Stimulated activated CD4-positive, alpha-beta T cell treated with anti-CD3 and anti-CD28 coated beads, Interleukin-15, amount 100 ng/mL, for 1 hour (primary cell): ENCODE measurements at regions not wholly inside any gene's neighbourhood (a gene's known extent, or its start where the extent isn't known, plus 50 kb on each side); places are given as distances from the start of the nearest gene placed in this dataset.

Source experiments
- DNase-seq, 2 donors: peaks; one replicate each; pipeline ENCODE4 v3.0.0-alpha.2; 2020; ENCODE audit warnings: low read depth in 1 of 2, low spot score in 1 of 2

DNA sequence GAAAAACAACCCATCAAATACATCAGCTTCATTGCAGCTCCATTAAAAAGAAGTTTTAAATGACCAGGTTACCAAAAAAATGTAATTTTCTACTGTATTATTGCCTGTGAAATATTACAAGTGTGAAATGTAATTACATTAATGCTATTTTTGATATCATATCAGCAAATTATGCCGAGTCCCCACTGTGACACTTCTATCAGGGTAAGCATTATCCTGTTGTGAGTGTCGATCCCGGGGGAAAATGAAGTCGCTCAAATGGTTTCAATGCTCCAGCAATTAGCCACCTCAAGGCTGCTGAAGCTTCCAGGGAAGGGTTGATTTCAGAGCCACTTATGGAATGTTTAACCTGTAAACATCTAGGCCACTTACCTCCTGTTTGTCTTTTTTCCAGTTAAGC lies 70.4 kb downstream of the RCN1 start:
- no peak for DNase-seq

DNA sequence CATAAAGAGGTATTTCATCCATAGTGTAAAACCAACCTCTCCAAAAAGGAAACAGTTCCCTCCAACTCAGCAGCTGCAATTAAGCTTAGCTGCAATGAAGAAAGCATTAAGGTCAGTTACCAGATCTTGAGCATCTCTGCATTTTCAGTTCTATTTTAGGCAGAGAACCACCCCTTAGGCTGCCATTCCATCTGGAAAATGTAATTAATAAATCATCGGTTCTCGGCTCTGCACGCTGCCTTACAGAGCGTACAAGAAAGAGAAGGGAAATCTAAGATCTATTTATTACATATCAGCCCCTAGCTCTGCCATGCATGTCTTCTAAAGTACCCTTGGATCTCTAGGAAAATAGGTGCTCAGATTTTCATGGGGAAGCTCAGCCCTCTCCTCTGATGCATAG lies 71.5 kb downstream of the RCN1 start:
- DNase-seq = no peak

GRCh38 chr11:32162906-32163305 lies 72.0 kb downstream of the RCN1 start:
- no peak for DNase-seq

GRCh38 chr11:32163557-32163956 lies 72.7 kb downstream of the RCN1 start:
- no peak for DNase-seq

DNA sequence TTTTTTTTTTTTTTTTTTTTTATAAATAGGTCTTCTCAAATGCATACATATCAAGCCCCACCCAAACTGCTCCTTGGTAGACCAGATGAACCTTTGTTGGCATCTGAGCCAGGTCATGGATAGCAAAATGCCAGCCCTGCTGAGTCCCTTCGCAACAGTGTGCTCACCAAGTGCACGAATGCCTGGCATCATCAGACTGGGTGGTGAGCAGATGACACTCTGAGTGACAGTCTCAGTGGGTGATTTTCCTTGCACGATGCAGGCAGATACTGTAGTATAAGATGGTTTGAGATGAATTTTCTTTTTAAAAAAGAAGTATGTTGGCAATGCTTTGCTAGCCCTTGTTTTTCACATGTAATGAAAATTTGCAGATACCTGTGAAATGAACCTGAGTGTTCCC lies 74.0 kb downstream of the RCN1 start:
- no peak for DNase-seq

DNA sequence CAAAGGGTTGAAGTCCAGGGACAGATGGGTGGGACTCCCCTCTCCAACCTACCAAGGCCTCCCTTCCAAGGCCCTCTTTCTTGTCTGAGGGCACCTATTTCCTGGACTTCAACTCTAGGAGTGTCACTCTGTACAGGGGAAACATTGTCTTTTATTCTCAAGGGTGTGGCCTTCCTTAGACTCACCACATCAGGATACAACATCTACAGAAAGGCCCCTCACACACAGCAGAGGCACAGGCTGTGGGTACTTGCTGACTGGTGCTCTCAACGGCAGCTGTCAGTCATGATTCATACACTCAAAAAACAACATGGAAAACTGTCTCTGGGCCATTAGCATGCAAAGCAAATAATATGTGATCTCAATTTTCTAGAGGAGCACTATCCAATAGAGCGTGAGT lies 78.0 kb downstream of the RCN1 start:
- DNase-seq = no peak

DNA sequence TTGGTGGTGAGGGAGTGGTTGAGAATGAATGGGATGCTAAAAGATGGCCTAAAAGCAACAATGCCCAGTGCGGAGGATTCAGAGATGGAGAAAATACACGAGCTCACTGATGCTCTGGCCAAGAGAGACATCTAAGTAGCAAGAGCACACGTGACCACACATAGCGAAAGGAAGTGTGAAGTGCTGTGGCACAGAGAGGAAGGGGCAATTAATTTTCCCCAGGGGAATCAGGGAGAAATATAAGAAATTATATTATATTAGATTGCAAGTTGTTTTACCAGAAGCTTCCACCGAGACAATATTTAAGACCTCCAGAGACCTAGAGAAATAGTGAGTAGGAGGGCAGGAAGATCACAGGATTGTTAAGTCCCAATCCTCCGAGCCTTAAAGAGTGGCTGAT lies 80.6 kb downstream of the RCN1 start:
- DNase-seq = no peak

DNA sequence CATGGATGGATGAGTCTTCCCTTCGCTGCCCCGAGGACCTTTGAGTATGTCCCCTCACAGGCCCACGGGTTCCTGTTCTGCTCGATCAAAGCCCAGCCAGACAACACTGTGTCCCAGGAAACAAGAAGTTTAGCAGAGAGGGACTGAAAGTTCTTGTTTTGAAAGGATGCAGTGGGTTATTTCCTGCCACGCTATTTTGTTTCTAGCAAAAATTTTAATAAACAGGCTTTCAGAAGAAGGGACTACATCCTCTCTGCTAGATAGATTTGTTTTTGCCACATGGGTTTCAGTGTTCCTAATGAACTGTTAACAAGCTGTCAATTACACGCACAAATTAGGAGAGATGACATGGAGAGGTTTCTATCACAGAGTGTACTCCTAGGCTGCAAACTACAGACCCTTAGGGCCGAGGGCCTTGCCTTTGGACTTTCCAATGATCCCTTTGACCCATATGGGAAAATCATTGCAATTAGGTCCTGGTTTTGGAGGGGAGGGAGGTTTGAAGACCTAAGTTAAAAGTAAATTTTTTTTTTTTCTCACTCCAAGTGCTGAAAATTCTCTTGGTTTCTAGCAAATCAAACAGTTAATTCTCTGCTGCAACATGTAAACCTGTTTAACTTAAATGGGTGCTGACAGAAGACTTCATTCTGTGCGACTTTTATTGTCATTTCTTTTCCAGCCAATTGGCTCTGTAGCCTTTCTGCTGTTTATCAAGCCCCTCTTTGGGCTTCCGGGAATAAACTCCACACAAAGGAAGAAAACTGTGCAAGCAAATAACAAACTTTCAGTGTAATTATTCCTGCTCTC lies 81.4 kb downstream of the RCN1 start:
- no peak for DNase-seq

DNA sequence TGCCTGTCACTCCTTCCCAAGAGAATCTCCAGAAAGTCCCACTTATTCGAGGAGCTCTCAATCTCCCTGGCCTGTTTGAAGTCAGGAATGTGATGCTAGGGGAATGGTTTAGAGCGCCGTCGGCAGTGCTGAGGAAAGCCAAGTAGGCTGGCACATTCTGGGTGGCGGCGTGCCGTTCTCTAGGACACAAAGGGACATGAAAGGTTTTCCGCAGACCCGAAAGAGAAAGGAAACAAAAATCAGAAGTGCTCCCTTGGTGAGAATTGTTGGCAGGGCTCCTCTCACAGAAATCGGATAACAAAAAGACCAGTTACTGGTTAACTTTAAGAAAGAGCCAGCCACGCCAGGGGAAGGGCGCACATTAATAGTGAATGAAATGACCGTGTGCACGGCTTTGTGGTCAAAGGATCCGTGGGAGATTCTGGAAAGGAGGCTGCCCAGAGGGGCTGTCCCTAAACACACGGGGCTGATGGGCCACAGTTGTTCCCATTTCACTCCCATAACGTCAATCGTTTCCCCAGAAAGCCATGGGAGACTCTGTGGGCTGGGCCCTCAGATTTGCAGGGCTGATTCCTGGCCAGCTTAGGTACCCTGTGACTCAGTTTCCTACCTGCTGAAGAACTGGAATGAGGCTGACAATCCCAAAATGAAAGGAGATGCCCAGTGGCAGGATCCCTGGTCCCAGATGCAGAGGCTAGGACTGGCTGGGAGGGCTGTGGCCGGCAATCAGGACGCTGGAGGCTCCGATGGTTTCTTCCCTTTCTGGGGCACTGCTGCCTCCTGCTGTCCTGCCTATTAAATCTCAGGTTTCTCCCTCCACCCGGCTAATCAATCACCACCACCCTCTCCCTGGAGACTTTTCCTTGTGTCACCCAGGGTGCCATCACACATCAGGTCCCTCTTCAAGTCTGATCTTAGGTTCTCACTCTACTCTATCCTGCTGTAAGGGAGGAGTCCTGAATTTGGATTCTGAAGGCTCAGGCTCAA lies 82.3 kb downstream of the RCN1 start:
- DNase-seq = peak in 1 of 2 donors; percentile 10

DNA sequence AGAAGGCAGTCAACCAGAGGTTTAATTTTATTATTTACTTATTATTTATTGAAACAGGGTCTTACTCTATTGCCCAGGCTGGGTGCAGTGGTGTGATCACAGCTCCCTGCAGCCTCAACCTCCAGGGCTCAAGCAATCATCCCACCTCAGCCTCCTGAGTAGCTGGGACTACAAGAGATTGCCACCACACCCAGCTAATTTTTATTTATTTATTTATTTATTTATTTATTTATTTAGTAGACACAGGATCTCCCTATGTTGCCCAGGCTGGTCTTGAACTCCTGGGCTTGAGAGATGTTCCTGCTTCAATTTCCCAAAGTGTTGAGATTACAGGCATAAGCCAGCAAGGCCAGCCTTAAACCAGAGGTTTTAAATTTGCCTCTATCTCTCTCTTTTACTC lies 83.1 kb downstream of the RCN1 start:
- DNase-seq = no peak

DNA sequence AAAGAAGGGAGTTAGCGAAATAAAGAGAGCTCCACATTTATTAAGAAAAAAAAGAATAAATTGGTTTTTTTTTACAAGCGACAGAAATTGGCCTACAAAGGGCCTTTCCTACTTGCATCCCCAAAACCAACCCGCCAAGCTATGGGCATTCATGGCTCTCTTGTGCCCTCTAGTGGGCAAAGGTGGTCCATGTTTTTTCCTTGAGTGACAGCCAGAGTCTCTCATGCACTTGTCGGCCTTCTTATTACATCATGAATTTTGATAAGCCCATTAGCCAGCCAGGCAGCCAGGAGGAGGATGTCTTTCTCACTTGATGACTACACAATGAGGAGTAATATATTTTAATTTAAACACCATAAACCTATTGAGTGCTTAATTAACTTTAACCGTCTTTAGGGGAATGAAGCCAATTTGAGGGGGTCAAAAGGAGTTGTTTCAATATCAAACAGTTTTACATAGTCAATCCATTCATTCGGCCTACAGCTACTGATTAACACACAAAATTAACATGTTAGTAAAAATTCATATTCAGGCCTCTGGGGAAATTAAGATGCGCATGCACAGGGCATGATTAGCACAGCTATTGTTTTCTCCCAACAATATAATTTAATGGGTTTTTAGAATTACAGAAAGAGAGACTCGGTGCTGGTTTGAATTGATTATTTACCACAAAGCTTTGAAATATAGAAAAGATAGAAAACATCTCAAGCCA lies 85.5 kb downstream of the RCN1 start:
- DNase-seq = peak; percentile 42 to 47

- no peak for DNase-seq
Observed at GRCh38 chr11:32178692-32179091, 87.8 kb downstream of the RCN1 start.

GRCh38 chr11:32183512-32183911 lies 92.6 kb downstream of the RCN1 start:
- no peak for DNase-seq

- DNase-seq = no peak
Observed at GRCh38 chr11:32184041-32184722, 93.3 kb downstream of the RCN1 start.

DNA sequence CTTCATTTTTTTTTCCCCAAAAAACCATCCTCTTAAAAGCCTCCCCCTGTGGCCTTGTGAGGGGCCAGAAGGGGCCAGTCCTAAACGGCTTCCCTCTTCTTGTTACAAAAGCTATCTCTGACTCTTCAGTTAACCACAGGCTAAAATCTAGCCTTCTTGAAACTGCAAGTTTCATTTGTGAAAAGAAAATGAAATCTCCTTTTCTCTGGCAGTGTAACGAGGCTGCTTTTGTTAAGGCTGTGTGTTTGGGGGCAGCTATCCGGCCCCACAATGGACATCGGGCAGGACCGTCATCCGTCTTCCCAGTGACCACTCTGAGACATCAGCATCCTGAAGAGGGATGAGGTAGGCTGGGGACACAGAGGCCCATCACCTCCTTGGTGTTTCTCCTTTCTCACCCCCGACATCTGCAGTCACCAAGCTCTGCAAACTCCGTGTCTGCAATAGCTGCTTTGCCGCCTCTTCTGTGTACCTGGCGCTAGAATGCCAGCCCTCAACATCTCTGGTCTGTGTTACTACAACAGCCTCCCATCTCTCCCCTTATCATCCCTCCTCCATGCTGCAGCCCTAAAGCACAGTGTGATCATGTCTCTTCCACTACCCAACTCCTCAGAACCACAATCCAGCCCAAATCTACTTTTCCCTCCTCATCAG lies 94.0 kb downstream of the RCN1 start:
- no peak for DNase-seq

DNA sequence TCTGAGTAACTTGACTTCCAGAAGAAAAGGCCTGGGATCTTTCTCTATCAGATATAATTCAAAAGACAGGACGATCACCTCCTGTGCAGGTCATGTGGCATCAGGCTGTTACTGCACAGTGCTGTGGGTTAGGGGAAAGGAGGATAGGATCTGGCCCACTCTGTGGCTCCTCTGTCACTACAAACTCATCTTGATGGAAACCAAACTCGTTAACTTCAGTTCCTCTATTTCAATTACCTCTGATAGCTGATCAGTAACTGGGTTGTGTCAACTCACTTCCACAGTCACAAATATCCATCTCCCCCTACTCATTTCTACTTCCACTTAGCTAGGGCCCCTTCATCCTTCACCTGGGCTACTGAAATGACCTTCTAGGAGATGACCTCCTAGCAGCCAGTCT lies 95.2 kb downstream of the RCN1 start:
- DNase-seq = no peak

DNA sequence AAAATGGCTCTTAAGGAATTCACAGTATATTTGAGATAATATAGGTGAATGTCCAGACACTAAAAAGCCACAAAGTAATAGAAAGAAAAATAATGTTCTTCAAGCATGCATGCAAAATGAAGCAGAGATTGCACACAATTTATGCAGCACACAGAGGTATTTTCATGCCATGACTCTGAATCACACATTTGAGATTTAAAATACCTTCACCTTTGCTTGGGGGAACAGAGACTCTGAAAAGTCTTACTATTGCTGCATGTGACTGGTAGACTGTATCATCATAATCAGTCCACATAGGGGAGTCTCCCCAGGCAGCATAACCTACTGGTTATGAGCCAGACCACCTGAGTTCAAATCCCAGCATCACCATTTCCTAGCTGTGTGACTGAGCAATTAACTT lies 96.2 kb downstream of the RCN1 start:
- no peak for DNase-seq

DNA sequence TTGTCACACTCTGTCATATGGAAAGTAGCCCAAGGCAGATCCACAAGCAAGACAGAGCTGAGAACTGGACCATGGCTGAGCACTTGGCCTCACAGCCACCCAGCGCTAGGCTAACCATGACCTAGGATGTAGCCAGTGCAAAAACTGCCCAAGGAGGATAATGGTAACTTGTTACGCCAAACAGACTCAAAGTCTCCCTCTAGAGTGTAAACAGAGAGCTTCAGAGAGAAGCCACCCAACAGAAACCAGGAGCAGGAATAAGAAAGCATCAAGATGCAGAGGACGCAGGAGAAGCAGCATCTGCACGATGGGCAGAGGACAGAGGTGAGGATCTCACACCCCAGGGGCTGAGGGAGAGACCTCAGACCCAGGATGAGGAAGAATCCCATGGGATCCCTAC lies 97.9 kb downstream of the RCN1 start:
- DNase-seq = no peak

- no peak for DNase-seq
Observed at GRCh38 chr11:32196137-32196536, 105.3 kb downstream of the RCN1 start.

GRCh38 chr11:32198053-32198452 lies 107.2 kb downstream of the RCN1 start:
- DNase-seq = no peak
